T-helper 2 cell (primary cell): ENCODE measurements at regions not wholly inside any gene's neighbourhood (a gene's known extent, or its start where the extent isn't known, plus 50 kb on each side); places are given as distances from the start of the nearest gene placed in this dataset.

Experiments used
- DNase-seq, 5 experiments: peaks; one replicate each; pipeline versions ENCODE4 v3.0.0 to v3.0.0-alpha.2; 2012 to 2022

- no peak for DNase-seq
Observed at GRCh38 chr6:105568751-105569150, 165.9 kb upstream of the PREP start.

GRCh38 chr6:105568142-105568541 lies 165.3 kb upstream of the PREP start:
- no peak for DNase-seq

GRCh38 chr6:105567140-105567539 lies 164.3 kb upstream of the PREP start:
- no peak for DNase-seq

- DNase-seq: no peak
Observed at GRCh38 chr6:105566503-105566902, 163.6 kb upstream of the PREP start.

- no peak for DNase-seq
Observed at GRCh38 chr6:105564121-105564902, 161.4 kb upstream of the PREP start.

GRCh38 chr6:105562027-105562426 lies 159.1 kb upstream of the PREP start:
- DNase-seq: no peak

- no peak for DNase-seq
Observed at GRCh38 chr6:105561486-105561885, 158.6 kb upstream of the PREP start.

GRCh38 chr6:105560611-105561066 lies 157.8 kb upstream of the PREP start:
- peak in 1 of 5 experiments; percentile 87 for DNase-seq

GRCh38 chr6:105557291-105557690 lies 154.4 kb upstream of the PREP start:
- no peak for DNase-seq

- no peak for DNase-seq
Observed at GRCh38 chr6:105553171-105553570, 150.3 kb upstream of the PREP start.

- no peak for DNase-seq
Observed at GRCh38 chr6:105550955-105551620, 148.2 kb upstream of the PREP start.

- no peak for DNase-seq
Observed at GRCh38 chr6:105546754-105547153, 143.9 kb upstream of the PREP start.

- peak in 1 of 5 experiments; percentile 31 for DNase-seq
Observed at GRCh38 chr6:105545947-105546731, 143.3 kb upstream of the PREP start.

GRCh38 chr6:105545228-105545920 lies 142.5 kb upstream of the PREP start:
- DNase-seq: no peak

- DNase-seq: no peak
Observed at GRCh38 chr6:105539911-105540310, 137.0 kb upstream of the PREP start.

- DNase-seq: no peak
Observed at GRCh38 chr6:105537981-105538578, 135.2 kb upstream of the PREP start.

- DNase-seq: no peak
Observed at GRCh38 chr6:105536961-105537360, 134.1 kb upstream of the PREP start.

- no peak for DNase-seq
Observed at GRCh38 chr6:105533301-105533700, 130.4 kb upstream of the PREP start.

GRCh38 chr6:105526225-105526872 lies 123.5 kb upstream of the PREP start:
- DNase-seq: no peak

- peak in 1 of 5 experiments; percentile 27 for DNase-seq
Observed at GRCh38 chr6:105522626-105523322, 119.9 kb upstream of the PREP start.

GRCh38 chr6:105519954-105520353 lies 117.1 kb upstream of the PREP start:
- no peak for DNase-seq
